ENCODE measurements at regions not wholly inside any gene's neighbourhood (a gene's known extent, or its start where the extent isn't known, plus 50 kb on each side); places are given as distances from the start of the nearest gene placed in this dataset.
"Not testable (repeated sequence)": the region's sequence is repeated elsewhere in the genome, so short reads cannot be mapped to it uniquely, and the experiment has no call there.

GRCh38 chr16:49962566-49962965, 62.5 kb upstream of the CNEP1R1 start:
- DNase-seq; H3K4me1 Mint-ChIP-seq; H3K27ac Mint-ChIP-seq; ATAC-seq; intact Hi-C loops (cut with DNase I, micrococcal nuclease); H3K4me3 Mint-ChIP-seq; H3K36me3 Mint-ChIP-seq (ENCODE audit: low read depth); POLR2A ChIA-PET; H3K9me3 Mint-ChIP-seq (ENCODE audit: low read depth): not testable (repeated sequence)
- H3K27me3 Mint-ChIP-seq = peaks cover 14% of the 10 kb centered on the region
- CTCF ChIA-PET = interaction anchor here (0.6 kb wide), 1 partner anchor 555 kb away, joined by 3 read pairs; no protein-coding TSS in a partner anchor

GRCh38 chr16:49964316-49964715, 60.7 kb upstream of the CNEP1R1 start:
- Mint-ChIP-seq H3K4me3 (no peak overlapping the region), H3K4me1 (no peaks in the 10 kb centered on the region), H3K9me3 (ENCODE audit: low read depth) (no peaks in the 10 kb centered on the region), H3K27me3 (peaks cover 19% of the 10 kb centered on the region), H3K27ac (no peak overlapping the region), H3K36me3 (ENCODE audit: low read depth) (no peaks in the 10 kb centered on the region)
- intact Hi-C loops (cut with DNase I, micrococcal nuclease) = no loop called here
- CTCF ChIA-PET = interaction anchor here (0.8 kb wide), 1 partner anchor 842 kb away, joined by 3 read pairs; no protein-coding TSS in a partner anchor
- no peak for ATAC-seq
- DNase-seq = no peak
- POLR2A ChIA-PET = no interaction called here

- CTCF ChIA-PET = interaction anchor here (0.9 kb wide), 1 partner anchor 29 kb away, joined by 3 read pairs; no protein-coding TSS in a partner anchor
- DNase-seq (no peak), ATAC-seq (no peak)
- Mint-ChIP-seq H3K4me1 (no peaks in the 10 kb centered on the region), H3K27ac (no peak overlapping the region), H3K4me3 (no peak overlapping the region), H3K36me3 (ENCODE audit: low read depth) (no peaks in the 10 kb centered on the region), H3K27me3 (peaks cover 24% of the 10 kb centered on the region), H3K9me3 (ENCODE audit: low read depth) (no peaks in the 10 kb centered on the region)
- intact Hi-C loops (cut with DNase I, micrococcal nuclease) = no loop called here
- POLR2A ChIA-PET = no interaction called here
Measured at GRCh38 chr16:49964973-49965372, 60.1 kb upstream of the CNEP1R1 start.

- ATAC-seq = no peak
- Mint-ChIP-seq H3K4me3 (no peak overlapping the region), H3K27me3 (peaks cover 21% of the 10 kb centered on the region), H3K27ac (no peak overlapping the region), H3K9me3 (ENCODE audit: low read depth) (no peaks in the 10 kb centered on the region), H3K36me3 (ENCODE audit: low read depth) (no peaks in the 10 kb centered on the region), H3K4me1 (no peaks in the 10 kb centered on the region)
- ChIA-PET CTCF (no interaction called here), POLR2A (no interaction called here)
- intact Hi-C loops (cut with DNase I, micrococcal nuclease) = no loop called here
- DNase-seq = no peak
Measured at GRCh38 chr16:49967012-49967559, 57.9 kb upstream of the CNEP1R1 start.

- Mint-ChIP-seq H3K27ac (no peak overlapping the region), H3K4me3 (no peak overlapping the region), H3K27me3 (peaks cover 16% of the 10 kb centered on the region), H3K36me3 (ENCODE audit: low read depth) (no peaks in the 10 kb centered on the region), H3K9me3 (ENCODE audit: low read depth) (no peaks in the 10 kb centered on the region), H3K4me1 (no peaks in the 10 kb centered on the region)
- intact Hi-C loops (cut with DNase I, micrococcal nuclease) = no loop called here
- no peak for ATAC-seq
- POLR2A ChIA-PET = no interaction called here
- CTCF ChIA-PET = interaction anchor here (0.6 to 0.7 kb wide), 2 partner anchors 436 to 1185 kb away, joined by 3 read pairs; no protein-coding TSS in a partner anchor
- no peak for DNase-seq
Measured at GRCh38 chr16:49969091-49970030, 55.7 kb upstream of the CNEP1R1 start.

- Mint-ChIP-seq H3K36me3 (ENCODE audit: low read depth) (no peaks in the 10 kb centered on the region), H3K9me3 (ENCODE audit: low read depth) (no peaks in the 10 kb centered on the region), H3K4me1 (no peaks in the 10 kb centered on the region), H3K27ac (no peak overlapping the region), H3K4me3 (no peak overlapping the region), H3K27me3 (peaks cover 15% of the 10 kb centered on the region)
- ChIA-PET CTCF (interaction anchor here (0.6 kb wide), 1 partner anchor 255 kb away, joined by 3 read pairs; no protein-coding TSS in a partner anchor), POLR2A (interaction anchor here (0.7 kb wide), 1 partner anchor 35 kb away, joined by 4 read pairs; no protein-coding TSS in a partner anchor)
- no peak for DNase-seq
- ATAC-seq = no peak
- intact Hi-C loops (cut with DNase I, micrococcal nuclease) = no loop called here
Measured at GRCh38 chr16:49970797-49971431, 54.1 kb upstream of the CNEP1R1 start.

GRCh38 chr16:49972280-49972679, 52.7 kb upstream of the CNEP1R1 start:
- ChIA-PET CTCF (no interaction called here), POLR2A (no interaction called here)
- intact Hi-C loops (cut with DNase I, micrococcal nuclease) = no loop called here
- no peaks in the 10 kb centered on the region for H3K36me3 Mint-ChIP-seq (ENCODE audit: low read depth)
- no peaks in the 10 kb centered on the region for H3K9me3 Mint-ChIP-seq (ENCODE audit: low read depth)
- peaks cover 13% of the 10 kb centered on the region for H3K27me3 Mint-ChIP-seq
- ATAC-seq = no peak
- no peak overlapping the region for H3K4me3 Mint-ChIP-seq
- DNase-seq = no peak
- no peaks in the 10 kb centered on the region for H3K4me1 Mint-ChIP-seq
- no peak overlapping the region for H3K27ac Mint-ChIP-seq

- POLR2A ChIA-PET = no interaction called here
- Mint-ChIP-seq H3K4me3 (no peak overlapping the region), H3K36me3 (ENCODE audit: low read depth) (no peaks in the 10 kb centered on the region), H3K27ac (no peak overlapping the region), H3K27me3 (peaks cover 10% of the 10 kb centered on the region), H3K4me1 (no peaks in the 10 kb centered on the region), H3K9me3 (ENCODE audit: low read depth) (no peaks in the 10 kb centered on the region)
- ATAC-seq = no peak
- CTCF ChIA-PET = interaction anchor here (0.8 kb wide), 1 partner anchor 406 kb away, joined by 4 read pairs; no protein-coding TSS in a partner anchor
- no peak for DNase-seq
- intact Hi-C loops (cut with DNase I, micrococcal nuclease) = no loop called here
Measured at GRCh38 chr16:49972961-49973360, 52.1 kb upstream of the CNEP1R1 start.

All from activated CD4-positive, alpha-beta T cell treated with anti-CD3 and anti-CD28 coated beads for 36 hours (primary cell).